Epithelial cell of proximal tubule (primary cell): ENCODE measurements at regions not wholly inside any gene's neighbourhood (a gene's known extent, or its start where the extent isn't known, plus 50 kb on each side); places are given as distances from the start of the nearest gene placed in this dataset.

Source experiments
- DNase-seq: peaks from one replicate; pipeline ENCODE4 v3.0.0-alpha.2; 2011; ENCODE audit warnings: low read depth
- H3K4me3 ChIP-seq: 2 replicates; pipeline ENCODE4 v1.5.1; 2011; ENCODE audit warnings: low read depth, mild to moderate bottlenecking, low read length
- CTCF ChIP-seq: conservative IDR thresholded peaks from 2 replicates; pipeline ENCODE4 v1.5.1; 2012; ENCODE audit warnings: low read depth, mild to moderate bottlenecking, low read length

- no peak for DNase-seq
- TF ChIP-seq CTCF, result no peak
These were observed 178.9 kb upstream of the IVNS1ABP start for GRCh38 chr1:185495898-185496297.

GRCh38 chr1:185495007-185495406 lies 178.0 kb upstream of the IVNS1ABP start:
- no peak for DNase-seq
- no peak overlapping the region for H3K4me3 ChIP-seq
- TF ChIP-seq CTCF, result no peak

More at GRCh38 chr1:185495898-185496297, 178.9 kb upstream of the IVNS1ABP start:
- no peak overlapping the region for H3K4me3 ChIP-seq

- no peak for DNase-seq
- no peak overlapping the region for H3K4me3 ChIP-seq
- TF ChIP-seq CTCF, result no peak
These were observed 175.2 kb upstream of the IVNS1ABP start for GRCh38 chr1:185492089-185492825.

GRCh38 chr1:185491604-185492003 lies 174.6 kb upstream of the IVNS1ABP start:
- TF ChIP-seq CTCF, result no peak
- DNase-seq, result no peak
- H3K4me3 ChIP-seq, result no peak overlapping the region

GRCh38 chr1:185490924-185491323 lies 173.9 kb upstream of the IVNS1ABP start:
- TF ChIP-seq CTCF, result no peak
- no peak for DNase-seq
- no peak overlapping the region for H3K4me3 ChIP-seq

- no peak for TF ChIP-seq CTCF
- no peak overlapping the region for H3K4me3 ChIP-seq
- no peak for DNase-seq
These were observed 172.4 kb upstream of the IVNS1ABP start for GRCh38 chr1:185489406-185489805.

GRCh38 chr1:185488808-185489207 lies 171.8 kb upstream of the IVNS1ABP start:
- no peak for DNase-seq
- H3K4me3 ChIP-seq, result no peak overlapping the region
- TF ChIP-seq CTCF, result no peak
